GM23248 (cell line): ENCODE measurements at regions not wholly inside any gene's neighbourhood (a gene's known extent, or its start where the extent isn't known, plus 50 kb on each side); places are given as distances from the start of the nearest gene placed in this dataset.

Source experiments
- DNase-seq: peaks from one replicate; pipeline ENCODE4 v3.0.0-alpha.2; 2015
- H2AFZ ChIP-seq: fragments of 200-600 bp; sonication (generic); 2 replicates; pipeline ENCODE4 v1.6.1; 2016; ENCODE audit warnings: antibody characterized with exemption
- H3F3A ChIP-seq: fragments of 200-600 bp; sonication (generic); 2 replicates; pipeline ENCODE4 v1.6.1; 2016; ENCODE audit warnings: mild to moderate bottlenecking, antibody characterized with exemption, mixed run types; ENCODE audit not compliant: insufficient read depth
- H3K27ac ChIP-seq: fragments of 200-600 bp; sonication (generic); 2 replicates; pipeline ENCODE4 v1.5.1; 2016; ENCODE audit warnings: mild to moderate bottlenecking
- H3K27me3 ChIP-seq: fragments of 200-600 bp; sonication (generic); replicated peaks from 2 replicates; pipeline ENCODE4 v1.6.1; 2016; ENCODE audit warnings: mild to moderate bottlenecking; ENCODE audit not compliant: insufficient read depth
- H3K36me3 ChIP-seq: fragments of 200-600 bp; sonication (generic); 2 replicates; pipeline ENCODE4 v1.6.1; 2016; ENCODE audit warnings: low read depth, mild to moderate bottlenecking
- H3K4me1 ChIP-seq: fragments of 200-600 bp; sonication (generic); 2 replicates; pipeline ENCODE4 v1.6.1; 2016; ENCODE audit warnings: mild to moderate bottlenecking; ENCODE audit not compliant: insufficient read depth
- H3K4me2 ChIP-seq: fragments of 200-600 bp; sonication (generic); one replicate; pipeline ENCODE4 v1.6.1; 2016; ENCODE audit warnings: mild to moderate bottlenecking; ENCODE audit not compliant: unreplicated experiment
- H3K4me3 ChIP-seq: fragments of 200-600 bp; sonication (generic); 2 replicates; pipeline ENCODE4 v1.5.1; 2016; ENCODE audit warnings: mild to moderate bottlenecking
- H3K79me2 ChIP-seq: fragments of 200-600 bp; sonication (generic); 2 replicates; pipeline ENCODE4 v1.6.1; 2016; ENCODE audit warnings: mild to moderate bottlenecking; ENCODE audit not compliant: insufficient read depth
- H3K9ac ChIP-seq: fragments of 200-600 bp; sonication (generic); 2 replicates; pipeline ENCODE4 v1.6.1; 2016; ENCODE audit warnings: mild to moderate bottlenecking
- H3K9me2 ChIP-seq: fragments of 200-600 bp; sonication (generic); 2 replicates; pipeline ENCODE4 v1.6.1; 2016; ENCODE audit warnings: mixed run types, mild to moderate bottlenecking, moderate library complexity; ENCODE audit not compliant: insufficient read depth
- H3K9me3 ChIP-seq: fragments of 200-600 bp; sonication (generic); one replicate; pipeline ENCODE4 v1.6.1; 2017; ENCODE audit warnings: low read depth
- H4K20me1 ChIP-seq: fragments of 200-600 bp; sonication (generic); 2 replicates; pipeline ENCODE4 v1.6.0; 2016; ENCODE audit not compliant: insufficient read depth
- EZH2 ChIP-seq: fragments of 200-600 bp; sonication (generic); IDR thresholded peaks from 2 replicates; pipeline ENCODE4 v1.6.1; 2018; ENCODE audit warnings: antibody characterized with exemption, mild to moderate bottlenecking; ENCODE audit not compliant: insufficient read depth, poor library complexity, severe bottlenecking
- EZH2phosphoT487 ChIP-seq: fragments of 200-600 bp; sonication (generic); IDR thresholded peaks from 2 replicates; pipeline ENCODE4 v1.6.1; 2018; ENCODE audit warnings: antibody characterized with exemption, moderate library complexity, mild to moderate bottlenecking, low read depth; ENCODE audit not compliant: insufficient read depth
- WGBS, 2 experiments: methylation state at CpG; one replicate each; pipeline ENCODE4 v1.1.6; 2015 to 2017; ENCODE audit warnings: low lambda C conversion rate in 2 of 2, low coverage in 1 of 2; ENCODE audit errors: missing lambda C conversion rate in 2 of 2; 5-methylcytosine and 5-hydroxymethylcytosine counted together
- in situ Hi-C: fragments of 300-500 bp; cut with MboI; formaldehyde crosslinking; loops from 2 replicates; pipeline ENCODE4 v1.15.0; 2020

DNA sequence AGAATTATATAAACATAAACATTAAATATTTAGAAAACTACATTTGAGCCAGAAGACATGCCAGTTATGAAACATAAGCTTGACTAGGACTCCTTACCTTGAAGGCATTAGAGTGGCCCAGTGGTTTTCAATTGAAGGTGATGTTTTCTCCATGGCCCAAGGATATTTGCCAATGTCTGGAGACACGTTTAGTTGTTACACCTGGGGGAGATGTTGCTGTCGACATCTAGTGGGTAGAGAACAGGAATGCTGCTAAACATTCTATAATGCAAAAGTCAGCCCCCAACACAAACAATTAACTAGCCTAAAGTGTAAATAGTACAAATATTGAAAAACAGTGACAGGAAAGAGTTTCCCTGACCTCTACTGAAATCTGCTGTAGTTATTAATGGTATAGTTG is 200.9 kb upstream of the HS3ST5 start:
- H3K4me3 ChIP-seq, result no peak overlapping the region

DNA sequence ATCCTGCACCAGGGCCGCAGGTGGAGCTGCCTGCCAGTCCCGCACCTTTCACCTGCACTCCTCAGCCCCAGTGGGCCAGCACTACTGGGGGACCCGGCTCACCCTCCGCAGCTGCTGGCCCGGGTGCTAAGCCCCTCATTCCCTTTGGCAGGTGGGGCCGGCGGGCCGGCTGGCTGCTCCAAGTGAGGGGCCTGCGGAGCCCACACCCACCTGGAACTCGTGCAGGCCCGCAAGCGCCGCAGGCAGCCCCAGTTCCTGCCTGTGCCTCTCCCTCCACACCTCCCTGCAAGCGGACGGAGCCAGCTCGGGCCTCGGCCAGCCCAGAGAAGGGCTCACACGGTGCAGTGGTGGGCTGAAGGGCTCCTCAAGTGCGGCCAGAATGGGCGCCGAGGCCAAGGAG is 199.0 kb upstream of the HS3ST5 start:
- H3K27ac ChIP-seq, result no peak overlapping the region
- no peaks in the 10 kb centered on the region for H4K20me1 ChIP-seq
- H3K27me3 ChIP-seq, result no peaks in the 10 kb centered on the region
- H3K4me2 ChIP-seq, result no peak overlapping the region
- no peaks in the 10 kb centered on the region for H3K79me2 ChIP-seq
- no peaks in the 10 kb centered on the region for H3K4me1 ChIP-seq
- TF ChIP-seq EZH2 (no peak), EZH2phosphoT487 (no peak)
- H3K36me3 ChIP-seq, result no peaks in the 10 kb centered on the region
- no peaks in the 10 kb centered on the region for H3F3A ChIP-seq
- no peak for DNase-seq
- H3K4me3 ChIP-seq, result no peak overlapping the region
- WGBS, 2 experiments, result 44 to 56% methylated on average over 18 to 21 of the region's 21 CpGs
- H2AFZ ChIP-seq, result no peak overlapping the region
- no peaks in the 10 kb centered on the region for H3K9me3 ChIP-seq
- in situ Hi-C loops, result no loop called here
- no peaks in the 10 kb centered on the region for H3K9me2 ChIP-seq
- no peak overlapping the region for H3K9ac ChIP-seq

More for the DNA sequence above, 200.9 kb upstream of the HS3ST5 start:
- Histone ChIP-seq H3K79me2 (no peaks in the 10 kb centered on the region), H3F3A (no peaks in the 10 kb centered on the region), H3K27me3 (no peaks in the 10 kb centered on the region), H3K27ac (no peak overlapping the region), H3K36me3 (no peaks in the 10 kb centered on the region), H3K9me3 (no peaks in the 10 kb centered on the region), H3K4me1 (no peaks in the 10 kb centered on the region), H3K9ac (no peak overlapping the region), H2AFZ (no peak overlapping the region), H4K20me1 (no peaks in the 10 kb centered on the region), H3K9me2 (no peaks in the 10 kb centered on the region), H3K4me2 (no peak overlapping the region)
- in situ Hi-C loops, result no loop called here
- no peak for DNase-seq
- TF ChIP-seq EZH2, result no peak
- TF ChIP-seq EZH2phosphoT487, result no peak
- WGBS, 2 experiments, result 11% methylated on average over 2 of the region's 2 CpGs

- DNase-seq, result no peak
- no peaks in the 10 kb centered on the region for H3K9me2 ChIP-seq
- no peak overlapping the region for H2AFZ ChIP-seq
- 32 to 33% methylated on average over 3 of the region's 3 CpGs for WGBS, 2 experiments
- in situ Hi-C loops, result no loop called here
- no peak overlapping the region for H3K9ac ChIP-seq
- H3K36me3 ChIP-seq, result no peaks in the 10 kb centered on the region
- H4K20me1 ChIP-seq, result no peaks in the 10 kb centered on the region
- H3K27ac ChIP-seq, result no peak overlapping the region
- H3K4me1 ChIP-seq, result no peaks in the 10 kb centered on the region
- no peak overlapping the region for H3K4me3 ChIP-seq
- H3K9me3 ChIP-seq, result no peaks in the 10 kb centered on the region
- H3F3A ChIP-seq, result no peaks in the 10 kb centered on the region
- TF ChIP-seq EZH2phosphoT487, result no peak
- TF ChIP-seq EZH2, result no peak
- no peaks in the 10 kb centered on the region for H3K79me2 ChIP-seq
- H3K4me2 ChIP-seq, result no peak overlapping the region
- H3K27me3 ChIP-seq, result no peaks in the 10 kb centered on the region
These were observed 195.2 kb upstream of the HS3ST5 start for GRCh38 chr6:114537977-114538376.

DNA sequence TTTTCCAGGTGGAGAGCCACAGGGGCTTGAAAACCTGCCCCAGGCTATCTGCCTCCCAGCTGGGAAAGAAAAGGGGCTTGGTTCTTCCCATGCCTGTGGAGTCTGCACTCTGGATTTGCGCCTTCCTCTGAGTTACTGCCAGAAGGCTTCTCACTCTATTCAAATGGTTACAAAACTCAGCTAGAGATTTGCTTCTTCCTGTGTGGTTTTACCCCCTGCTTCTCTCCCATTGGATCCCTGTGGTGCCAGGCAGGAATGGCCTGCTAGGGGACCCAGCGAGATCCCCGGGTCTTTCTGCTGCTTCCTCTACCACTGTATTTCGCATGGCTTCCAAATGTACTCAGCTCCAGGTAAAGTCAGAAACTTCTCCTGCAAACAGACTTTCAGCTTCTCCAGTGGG is 192.0 kb upstream of the HS3ST5 start:
- WGBS, 2 experiments, result 40 to 50% methylated on average over 4 of the region's 4 CpGs
- TF ChIP-seq EZH2 (no peak), EZH2phosphoT487 (no peak)
- Histone ChIP-seq H3K9me3 (no peaks in the 10 kb centered on the region), H3K27ac (no peak overlapping the region), H3K27me3 (no peaks in the 10 kb centered on the region), H3K4me1 (no peaks in the 10 kb centered on the region), H3K79me2 (no peaks in the 10 kb centered on the region), H3K9me2 (no peaks in the 10 kb centered on the region), H3K9ac (no peak overlapping the region), H3K36me3 (no peaks in the 10 kb centered on the region), H3K4me3 (no peak overlapping the region), H2AFZ (no peak overlapping the region), H3F3A (no peaks in the 10 kb centered on the region), H3K4me2 (no peak overlapping the region), H4K20me1 (no peaks in the 10 kb centered on the region)
- no peak for DNase-seq
- in situ Hi-C loops, result no loop called here

DNA sequence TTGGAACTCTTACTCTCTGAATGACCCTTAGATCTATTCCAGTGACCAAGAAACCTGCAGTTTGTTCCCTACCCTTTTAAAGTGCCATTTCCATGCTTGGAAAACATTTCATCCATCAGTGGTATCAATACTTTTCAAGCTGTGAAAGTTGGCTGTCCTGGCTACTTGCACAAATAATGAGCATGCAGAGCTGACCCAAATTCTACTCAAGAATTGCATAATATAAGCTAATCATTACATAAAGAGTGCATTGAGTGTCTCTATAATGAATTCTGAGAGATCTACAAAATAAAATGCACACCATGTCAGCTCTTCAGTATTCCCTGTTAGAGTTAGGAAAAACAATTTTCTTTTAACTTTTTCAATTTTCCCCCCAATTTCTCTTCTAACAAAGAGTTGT is 181.3 kb upstream of the HS3ST5 start:
- no peak overlapping the region for H2AFZ ChIP-seq
- H3K27me3 ChIP-seq, result no peaks in the 10 kb centered on the region
- H3F3A ChIP-seq, result no peaks in the 10 kb centered on the region
- in situ Hi-C loops, result no loop called here
- no peaks in the 10 kb centered on the region for H3K79me2 ChIP-seq
- H3K4me2 ChIP-seq, result no peak overlapping the region
- no peaks in the 10 kb centered on the region for H3K36me3 ChIP-seq
- no peak for DNase-seq
- H3K4me1 ChIP-seq, result no peaks in the 10 kb centered on the region
- no peak overlapping the region for H3K9ac ChIP-seq
- no peaks in the 10 kb centered on the region for H3K9me2 ChIP-seq
- H3K4me3 ChIP-seq, result no peak overlapping the region
- no peak overlapping the region for H3K27ac ChIP-seq
- H3K9me3 ChIP-seq, result no peaks in the 10 kb centered on the region
- TF ChIP-seq EZH2, result no peak
- no peak for TF ChIP-seq EZH2phosphoT487
- no peaks in the 10 kb centered on the region for H4K20me1 ChIP-seq
